ENCODE measurements at regions not wholly inside any gene's neighbourhood (a gene's known extent, or its start where the extent isn't known, plus 50 kb on each side); places are given as distances from the start of the nearest gene placed in this dataset.
A peak's percentile ranks its signal among the peaks of the same experiment; 100 is the strongest.

- RAD21 ChIA-PET (ENCODE audit: unreplicated experiment), result interaction anchor here (1.3 kb wide), 1 partner anchor 145 kb away, joined by 3 read pairs; no protein-coding TSS in a partner anchor
- Histone ChIP-seq H3K27me3 (replicated peaks in 1 of 2; ENCODE audit: control insufficient read depth in 2 of 2, insufficient read depth in 2 of 2, low read length in 1 of 2) (no peaks in the 10 kb centered on the region), H3K79me2 (ENCODE audit: control insufficient read depth, insufficient read depth, low read length) (no peaks in the 10 kb centered on the region), H3K4me3 (no peak overlapping the region), H3K4me2 (ENCODE audit: control insufficient read depth, insufficient read depth) (no peak overlapping the region), H3K9ac (ENCODE audit: control insufficient read depth, insufficient read depth, low read length) (no peak overlapping the region), H3K4me1 (ENCODE audit: control insufficient read depth, insufficient read depth, low read length) (no peaks in the 10 kb centered on the region), H3K36me3 (ENCODE audit: control insufficient read depth in 2 of 2, insufficient read depth in 2 of 2, low read length in 1 of 2) (no peaks in the 10 kb centered on the region), H4K20me1 (ENCODE audit: control insufficient read depth, insufficient read depth) (no peaks in the 10 kb centered on the region), H3K9me3 (replicated peaks; ENCODE audit: control insufficient read depth, insufficient read depth, low read length) (no peaks in the 10 kb centered on the region), H2AFZ (ENCODE audit: control insufficient read depth, low read depth, low read length) (no peak overlapping the region), H3K27ac (ENCODE audit: control insufficient read depth, insufficient read depth) (no peak overlapping the region)
- 56% methylated on average over 2 of the region's 2 CpGs for WGBS (ENCODE audit: insufficient coverage, insufficient replicate concordance, low lambda C conversion rate, missing lambda C conversion rate)
- in situ Hi-C loops (cut with MboI) (no loop called here), intact Hi-C loops (cut with micrococcal nuclease; ENCODE audit: unreplicated experiment) (no loop called here)
- POLR2A ChIA-PET, result no interaction called here
- CTCF ChIA-PET, result no interaction called here
- TF ChIP-seq PML (IDR thresholded peaks at IDR 0.05; ENCODE audit: low read length) (no peak), EZH2 (IDR thresholded peaks at IDR 0.05; ENCODE audit: borderline replicate concordance, control insufficient read depth, low read depth, low read length) (no peak), STAT3 (IDR thresholded peaks at IDR 0.05; ENCODE audit: low read depth, low read length) (no peak), KDM1A (IDR thresholded peaks at IDR 0.05; ENCODE audit: borderline replicate concordance) (no peak), LARP7 (IDR thresholded peaks at IDR 0.05) (no peak), PAX5 (IDR thresholded peaks at IDR 0.05; ENCODE audit: borderline replicate concordance, low read depth, low read length) (no peak)
- TF ChIP-seq, protein P1, sequence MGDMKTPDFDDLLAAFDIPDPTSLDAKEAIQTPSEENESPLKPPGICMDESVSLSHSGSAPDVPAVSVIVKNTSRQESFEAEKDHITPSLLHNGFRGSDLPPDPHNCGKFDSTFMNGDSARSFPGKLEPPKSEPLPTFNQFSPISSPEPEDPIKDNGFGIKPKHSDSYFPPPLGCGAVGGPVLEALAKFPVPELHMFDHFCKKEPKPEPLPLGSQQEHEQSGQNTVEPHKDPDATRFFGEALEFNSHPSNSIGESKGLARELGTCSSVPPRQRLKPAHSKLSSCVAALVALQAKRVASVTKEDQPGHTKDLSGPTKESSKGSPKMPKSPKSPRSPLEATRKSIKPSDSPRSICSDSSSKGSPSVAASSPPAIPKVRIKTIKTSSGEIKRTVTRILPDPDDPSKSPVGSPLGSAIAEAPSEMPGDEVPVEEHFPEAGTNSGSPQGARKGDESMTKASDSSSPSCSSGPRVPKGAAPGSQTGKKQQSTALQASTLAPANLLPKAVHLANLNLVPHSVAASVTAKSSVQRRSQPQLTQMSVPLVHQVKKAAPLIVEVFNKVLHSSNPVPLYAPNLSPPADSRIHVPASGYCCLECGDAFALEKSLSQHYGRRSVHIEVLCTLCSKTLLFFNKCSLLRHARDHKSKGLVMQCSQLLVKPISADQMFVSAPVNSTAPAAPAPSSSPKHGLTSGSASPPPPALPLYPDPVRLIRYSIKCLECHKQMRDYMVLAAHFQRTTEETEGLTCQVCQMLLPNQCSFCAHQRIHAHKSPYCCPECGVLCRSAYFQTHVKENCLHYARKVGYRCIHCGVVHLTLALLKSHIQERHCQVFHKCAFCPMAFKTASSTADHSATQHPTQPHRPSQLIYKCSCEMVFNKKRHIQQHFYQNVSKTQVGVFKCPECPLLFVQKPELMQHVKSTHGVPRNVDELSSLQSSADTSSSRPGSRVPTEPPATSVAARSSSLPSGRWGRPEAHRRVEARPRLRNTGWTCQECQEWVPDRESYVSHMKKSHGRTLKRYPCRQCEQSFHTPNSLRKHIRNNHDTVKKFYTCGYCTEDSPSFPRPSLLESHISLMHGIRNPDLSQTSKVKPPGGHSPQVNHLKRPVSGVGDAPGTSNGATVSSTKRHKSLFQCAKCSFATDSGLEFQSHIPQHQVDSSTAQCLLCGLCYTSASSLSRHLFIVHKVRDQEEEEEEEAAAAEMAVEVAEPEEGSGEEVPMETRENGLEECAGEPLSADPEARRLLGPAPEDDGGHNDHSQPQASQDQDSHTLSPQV (IDR thresholded peaks at IDR 0.05), result no peak
- TF ChIP-seq, protein P2, sequence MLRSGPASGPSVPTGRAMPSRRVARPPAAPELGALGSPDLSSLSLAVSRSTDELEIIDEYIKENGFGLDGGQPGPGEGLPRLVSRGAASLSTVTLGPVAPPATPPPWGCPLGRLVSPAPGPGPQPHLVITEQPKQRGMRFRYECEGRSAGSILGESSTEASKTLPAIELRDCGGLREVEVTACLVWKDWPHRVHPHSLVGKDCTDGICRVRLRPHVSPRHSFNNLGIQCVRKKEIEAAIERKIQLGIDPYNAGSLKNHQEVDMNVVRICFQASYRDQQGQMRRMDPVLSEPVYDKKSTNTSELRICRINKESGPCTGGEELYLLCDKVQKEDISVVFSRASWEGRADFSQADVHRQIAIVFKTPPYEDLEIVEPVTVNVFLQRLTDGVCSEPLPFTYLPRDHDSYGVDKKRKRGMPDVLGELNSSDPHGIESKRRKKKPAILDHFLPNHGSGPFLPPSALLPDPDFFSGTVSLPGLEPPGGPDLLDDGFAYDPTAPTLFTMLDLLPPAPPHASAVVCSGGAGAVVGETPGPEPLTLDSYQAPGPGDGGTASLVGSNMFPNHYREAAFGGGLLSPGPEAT (IDR thresholded peaks at IDR 0.05; ENCODE audit: low read depth), result no peak
- TF ChIP-seq, protein P3, sequence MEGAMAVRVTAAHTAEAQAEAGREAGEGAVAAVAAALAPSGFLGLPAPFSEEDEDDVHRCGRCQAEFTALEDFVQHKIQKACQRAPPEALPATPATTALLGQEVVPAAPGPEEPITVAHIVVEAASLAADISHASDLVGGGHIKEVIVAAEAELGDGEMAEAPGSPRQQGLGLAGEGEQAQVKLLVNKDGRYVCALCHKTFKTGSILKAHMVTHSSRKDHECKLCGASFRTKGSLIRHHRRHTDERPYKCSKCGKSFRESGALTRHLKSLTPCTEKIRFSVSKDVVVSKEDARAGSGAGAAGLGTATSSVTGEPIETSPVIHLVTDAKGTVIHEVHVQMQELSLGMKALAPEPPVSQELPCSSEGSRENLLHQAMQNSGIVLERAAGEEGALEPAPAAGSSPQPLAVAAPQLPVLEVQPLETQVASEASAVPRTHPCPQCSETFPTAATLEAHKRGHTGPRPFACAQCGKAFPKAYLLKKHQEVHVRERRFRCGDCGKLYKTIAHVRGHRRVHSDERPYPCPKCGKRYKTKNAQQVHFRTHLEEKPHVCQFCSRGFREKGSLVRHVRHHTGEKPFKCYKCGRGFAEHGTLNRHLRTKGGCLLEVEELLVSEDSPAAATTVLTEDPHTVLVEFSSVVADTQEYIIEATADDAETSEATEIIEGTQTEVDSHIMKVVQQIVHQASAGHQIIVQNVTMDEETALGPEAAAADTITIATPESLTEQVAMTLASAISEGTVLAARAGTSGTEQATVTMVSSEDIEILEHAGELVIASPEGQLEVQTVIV (IDR thresholded peaks at IDR 0.05; ENCODE audit: borderline replicate concordance, partially characterized antibody), result no peak
- TF ChIP-seq, protein P4, sequence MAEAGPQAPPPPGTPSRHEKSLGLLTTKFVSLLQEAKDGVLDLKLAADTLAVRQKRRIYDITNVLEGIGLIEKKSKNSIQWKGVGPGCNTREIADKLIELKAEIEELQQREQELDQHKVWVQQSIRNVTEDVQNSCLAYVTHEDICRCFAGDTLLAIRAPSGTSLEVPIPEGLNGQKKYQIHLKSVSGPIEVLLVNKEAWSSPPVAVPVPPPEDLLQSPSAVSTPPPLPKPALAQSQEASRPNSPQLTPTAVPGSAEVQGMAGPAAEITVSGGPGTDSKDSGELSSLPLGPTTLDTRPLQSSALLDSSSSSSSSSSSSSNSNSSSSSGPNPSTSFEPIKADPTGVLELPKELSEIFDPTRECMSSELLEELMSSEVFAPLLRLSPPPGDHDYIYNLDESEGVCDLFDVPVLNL (IDR thresholded peaks at IDR 0.05; ENCODE audit: low read depth, low read length), result no peak
- DNase-seq (ENCODE audit: low read depth, low spot score), result no peak
- FAIRE-seq, result no peak
- ATAC-seq, result peak; percentile 82
- SMC1A ChIA-PET (ENCODE audit: uncharacterized antibody, unreplicated experiment), result interaction anchor here (0.9 to 2.6 kb wide), 6 partner anchors 9 to 246 kb away, joined by 3 to 12 read pairs (median 4); no protein-coding TSS in a partner anchor
- no TSS peak for BruUV-seq (replicated peaks)
Measured at GRCh38 chr6:91864911-91865310, 1278.0 kb upstream of the MAP3K7 start.

Data from GM12878 (cell line).